Progenitor cell of endocrine pancreas (in vitro differentiated cells): ENCODE measurements at regions not wholly inside any gene's neighbourhood (a gene's known extent, or its start where the extent isn't known, plus 50 kb on each side); places are given as distances from the start of the nearest gene placed in this dataset.

Experiments used
- DNase-seq: peaks from one replicate; pipeline ENCODE4 v3.0.0; 2021; ENCODE audit warnings: low spot score; ENCODE audit not compliant: unreplicated experiment
- H3K27ac Mint-ChIP-seq: 2 replicates; pipeline ENCODE4 v1.8.0; 2021; ENCODE audit warnings: mild to moderate bottlenecking, moderate library complexity, mixed read lengths
- H3K27me3 Mint-ChIP-seq: 2 replicates; pipeline ENCODE4 v1.8.0; 2021; ENCODE audit warnings: mixed read lengths
- H3K36me3 Mint-ChIP-seq: 2 replicates; pipeline ENCODE4 v1.8.0; 2022; ENCODE audit warnings: mixed read lengths; ENCODE audit not compliant: insufficient read depth
- H3K4me1 Mint-ChIP-seq: 2 replicates; pipeline ENCODE4 v1.8.0; 2021; ENCODE audit warnings: low read depth, mixed read lengths
- H3K4me3 Mint-ChIP-seq: 2 replicates; pipeline ENCODE4 v1.8.0; 2021; ENCODE audit warnings: low read depth, mild to moderate bottlenecking, moderate library complexity, mixed read lengths
- H3K9me3 Mint-ChIP-seq: 2 replicates; pipeline ENCODE4 v1.8.0; 2021; ENCODE audit warnings: low read depth, mixed read lengths
- TF ChIP-seq, protein P1 (sequence below): fragments of 200-600 bp; sonication (generic); IDR thresholded peaks from one replicate; pipeline ENCODE4 v1.5.0; 2021; ENCODE audit warnings: antibody characterized with exemption, mild to moderate bottlenecking; ENCODE audit not compliant: unreplicated experiment

DNA sequence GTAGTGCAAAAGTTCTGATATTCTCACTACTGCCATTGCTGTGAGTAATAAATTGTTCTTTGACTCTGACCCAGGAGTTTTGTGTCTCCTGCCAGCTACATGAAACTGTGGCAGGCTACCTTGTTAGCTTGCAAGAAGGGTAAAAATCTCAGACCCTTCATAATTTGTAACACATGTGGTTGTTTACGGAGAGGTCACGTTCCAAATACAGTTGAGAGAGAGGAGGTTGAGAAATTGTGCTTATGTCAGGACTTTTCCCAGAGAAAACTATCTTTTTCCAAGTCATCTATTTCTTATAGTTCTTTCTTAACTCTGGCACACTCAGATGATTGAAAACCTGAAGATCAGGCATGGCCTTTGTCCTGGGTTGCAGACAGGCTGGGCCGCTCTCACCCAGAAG, 114.4 kb upstream of the SVIL start:
- H3K27ac Mint-ChIP-seq, result no peak overlapping the region

DNA sequence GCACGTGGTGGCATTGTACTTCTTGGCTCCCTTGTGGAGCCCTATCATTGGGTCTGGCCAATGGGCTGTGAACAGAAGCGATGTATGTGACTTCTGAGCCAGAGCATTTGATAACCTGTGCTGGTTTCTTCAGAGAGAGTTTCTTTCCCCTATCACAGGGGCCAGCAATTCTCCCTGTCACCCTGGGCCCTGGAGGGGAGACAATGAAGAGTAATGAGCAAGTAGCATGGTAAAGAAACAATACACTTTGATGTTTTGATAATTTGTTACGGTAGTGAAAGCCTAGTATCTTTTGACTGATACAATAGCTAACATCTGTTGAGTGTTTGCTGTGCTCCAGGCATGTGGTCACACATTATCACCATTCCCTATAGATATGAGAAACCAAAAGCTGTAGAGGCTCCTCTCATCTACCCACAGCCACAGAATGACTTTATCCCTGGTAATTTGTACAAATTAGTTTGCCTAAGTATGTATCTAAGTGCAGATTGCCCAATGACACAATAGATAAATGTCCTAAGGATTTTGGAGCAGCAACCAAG, 113.4 kb upstream of the SVIL start:
- TF ChIP-seq, protein P1, sequence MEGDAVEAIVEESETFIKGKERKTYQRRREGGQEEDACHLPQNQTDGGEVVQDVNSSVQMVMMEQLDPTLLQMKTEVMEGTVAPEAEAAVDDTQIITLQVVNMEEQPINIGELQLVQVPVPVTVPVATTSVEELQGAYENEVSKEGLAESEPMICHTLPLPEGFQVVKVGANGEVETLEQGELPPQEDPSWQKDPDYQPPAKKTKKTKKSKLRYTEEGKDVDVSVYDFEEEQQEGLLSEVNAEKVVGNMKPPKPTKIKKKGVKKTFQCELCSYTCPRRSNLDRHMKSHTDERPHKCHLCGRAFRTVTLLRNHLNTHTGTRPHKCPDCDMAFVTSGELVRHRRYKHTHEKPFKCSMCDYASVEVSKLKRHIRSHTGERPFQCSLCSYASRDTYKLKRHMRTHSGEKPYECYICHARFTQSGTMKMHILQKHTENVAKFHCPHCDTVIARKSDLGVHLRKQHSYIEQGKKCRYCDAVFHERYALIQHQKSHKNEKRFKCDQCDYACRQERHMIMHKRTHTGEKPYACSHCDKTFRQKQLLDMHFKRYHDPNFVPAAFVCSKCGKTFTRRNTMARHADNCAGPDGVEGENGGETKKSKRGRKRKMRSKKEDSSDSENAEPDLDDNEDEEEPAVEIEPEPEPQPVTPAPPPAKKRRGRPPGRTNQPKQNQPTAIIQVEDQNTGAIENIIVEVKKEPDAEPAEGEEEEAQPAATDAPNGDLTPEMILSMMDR, result no peak
- Mint-ChIP-seq H3K4me1 (peaks cover 3% of the 10 kb centered on the region), H3K4me3 (no peak overlapping the region), H3K27me3 (peaks cover 5% of the 10 kb centered on the region), H3K9me3 (no peaks in the 10 kb centered on the region), H3K36me3 (no peaks in the 10 kb centered on the region), H3K27ac (no peak overlapping the region)
- no peak for DNase-seq

More for the DNA sequence above, 114.4 kb upstream of the SVIL start:
- Mint-ChIP-seq H3K36me3 (no peaks in the 10 kb centered on the region), H3K9me3 (no peaks in the 10 kb centered on the region), H3K4me3 (no peak overlapping the region), H3K4me1 (peaks cover 3% of the 10 kb centered on the region), H3K27me3 (peaks cover 8% of the 10 kb centered on the region)
- TF ChIP-seq, protein P1, result no peak
- DNase-seq, result no peak

DNA sequence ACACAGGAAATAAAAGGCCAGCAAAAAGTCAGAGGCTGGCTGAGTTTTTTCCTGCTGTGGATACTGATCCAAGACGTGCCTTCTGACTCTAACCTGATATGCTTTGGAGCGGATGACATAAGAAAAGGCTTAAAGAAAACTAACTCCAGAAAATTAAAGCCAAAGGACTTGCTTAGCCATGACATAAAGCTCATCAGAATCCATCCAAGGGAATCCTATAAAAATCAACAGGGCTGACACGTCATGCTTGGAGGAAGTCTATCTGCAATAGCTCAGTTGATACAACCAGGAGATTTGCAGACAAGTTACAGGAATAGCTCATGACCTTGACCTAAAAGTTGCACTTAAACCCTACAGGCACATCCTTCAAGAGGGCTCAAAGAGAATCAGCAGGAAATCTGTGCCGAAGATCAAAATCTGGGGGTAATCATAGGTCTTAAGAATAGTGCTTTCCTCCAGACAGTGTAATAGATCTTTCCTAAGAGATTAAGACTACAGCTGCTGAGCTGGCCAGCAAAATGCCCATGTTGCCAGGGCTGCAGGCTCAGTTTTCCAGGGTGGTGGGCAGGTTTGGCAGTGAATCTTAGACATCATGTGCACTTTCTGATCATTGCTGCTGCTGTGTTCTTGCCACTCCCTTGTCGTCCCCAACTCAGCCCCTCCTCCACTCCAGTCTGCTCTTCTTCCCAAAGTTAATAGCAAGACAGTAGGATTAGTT, 111.5 kb upstream of the SVIL start:
- no peak overlapping the region for H3K27ac Mint-ChIP-seq
- no peaks in the 10 kb centered on the region for H3K9me3 Mint-ChIP-seq
- no peak for DNase-seq
- peaks cover 3% of the 10 kb centered on the region for H3K4me1 Mint-ChIP-seq
- H3K27me3 Mint-ChIP-seq, result peaks cover 5% of the 10 kb centered on the region
- no peaks in the 10 kb centered on the region for H3K36me3 Mint-ChIP-seq
- no peak overlapping the region for H3K4me3 Mint-ChIP-seq
- TF ChIP-seq, protein P1, result no peak

DNA sequence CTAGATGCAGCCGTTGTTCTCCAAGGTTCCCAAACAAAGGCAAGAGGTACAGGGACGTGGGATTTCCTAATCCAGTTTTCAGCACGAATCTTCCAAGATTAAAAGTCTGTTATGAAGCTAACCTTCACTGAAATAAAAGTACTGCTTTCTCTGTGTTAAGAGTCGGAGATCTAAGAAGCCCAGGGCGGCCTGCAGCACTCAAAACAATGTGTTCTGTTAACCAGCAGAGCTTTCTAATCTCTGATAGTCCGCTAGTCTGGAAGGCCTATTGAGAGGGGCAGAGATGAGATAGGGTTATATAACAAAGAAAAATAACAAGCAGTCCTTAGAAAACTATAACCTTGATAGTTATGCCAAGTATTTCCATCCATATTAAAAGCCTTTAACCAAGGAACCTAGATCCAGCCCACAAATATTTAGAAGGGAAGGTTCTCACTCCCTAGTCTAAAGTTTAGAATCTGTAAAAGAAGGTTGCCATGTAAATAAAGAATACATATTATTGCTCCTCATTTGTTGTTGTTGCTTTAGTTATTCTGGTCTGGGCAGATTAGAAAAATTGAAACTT, 106.3 kb upstream of the SVIL start:
- Mint-ChIP-seq H3K27me3 (peaks cover 8% of the 10 kb centered on the region), H3K4me3 (no peak overlapping the region), H3K27ac (no peak overlapping the region), H3K4me1 (peaks cover 19% of the 10 kb centered on the region), H3K9me3 (no peaks in the 10 kb centered on the region), H3K36me3 (no peaks in the 10 kb centered on the region)
- no peak for DNase-seq
- TF ChIP-seq, protein P1, result no peak

DNA sequence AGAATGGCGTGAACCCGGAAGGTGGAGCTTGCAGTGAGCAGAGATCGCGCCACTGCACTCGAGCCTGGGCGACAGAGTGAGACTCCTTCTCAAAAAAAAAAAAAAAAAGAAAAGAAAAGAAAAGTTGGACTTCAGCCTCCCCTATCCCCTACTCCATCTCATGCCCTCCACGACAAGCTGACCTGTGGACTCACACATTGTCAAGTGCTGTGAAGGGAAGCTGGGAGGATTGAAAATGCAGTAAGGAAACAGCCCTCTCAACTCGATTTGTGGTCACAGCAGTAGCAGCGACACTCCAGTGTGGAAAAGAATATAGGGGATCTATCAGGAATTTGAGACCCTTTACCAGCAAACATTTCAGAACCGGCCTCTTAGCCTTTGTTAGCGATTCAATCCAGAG, 103.6 kb upstream of the SVIL start:
- Mint-ChIP-seq H3K4me3 (no peak overlapping the region), H3K4me1 (peaks cover 33% of the 10 kb centered on the region), H3K9me3 (no peaks in the 10 kb centered on the region), H3K27ac (no peak overlapping the region), H3K27me3 (peaks cover 8% of the 10 kb centered on the region), H3K36me3 (no peaks in the 10 kb centered on the region)
- TF ChIP-seq, protein P1, result no peak
- no peak for DNase-seq
